H1 (cell line): ENCODE measurements at regions not wholly inside any gene's neighbourhood (a gene's known extent, or its start where the extent isn't known, plus 50 kb on each side); places are given as distances from the start of the nearest gene placed in this dataset.

ENCODE experiments used
- CTCF ChIA-PET: fragments of 300-600 bp; sonication (Branson Sonifier 250); formaldehyde crosslinking; loops from one replicate; lab custom pipeline; 2021; ENCODE audit not compliant: partially characterized antibody; lab: Charles Lee
- POLR2A ChIA-PET: fragments of 300-600 bp; sonication (Branson Sonifier 250); formaldehyde crosslinking; loops from one replicate; lab custom pipeline; 2021; ENCODE audit warnings: inconsistent platforms; ENCODE audit not compliant: partially characterized antibody; lab: Charles Lee
- DNase-seq, 2 experiments: peaks; one replicate each; pipeline versions ENCODE4 v3.0.0 to v3.0.0-alpha.2; 2010 to 2022; ENCODE audit warnings: low spot score in 2 of 2, low read depth in 1 of 2, mixed read lengths in 1 of 2
- FAIRE-seq: peaks from 2 replicates; lab custom pipeline; 2011; peaks lifted over from hg19 to GRCh38; lab: Jason Lieb, UNC
- H2AFZ ChIP-seq: 2 replicates; pipeline ENCODE4 v1.8.1; 2012; ENCODE audit warnings: low read length, inconsistent platforms
- H2AK5ac ChIP-seq: 2 replicates; pipeline ENCODE4 v1.6.1; 2013; ENCODE audit warnings: low read depth, low read length
- H2BK120ac ChIP-seq: replicated peaks from 2 replicates; pipeline ENCODE3; 2013; ENCODE audit warnings: low read depth, low read length, inconsistent platforms
- H2BK12ac ChIP-seq: 2 replicates; pipeline ENCODE4 v1.6.1; 2013; ENCODE audit warnings: low read depth, low read length
- H2BK15ac ChIP-seq: 2 replicates; pipeline ENCODE4 v1.6.1; 2013; ENCODE audit warnings: low read length
- H2BK20ac ChIP-seq: 2 replicates; pipeline ENCODE4 v1.6.1; 2013; ENCODE audit warnings: low read length
- H2BK5ac ChIP-seq: 2 replicates; pipeline ENCODE4 v1.6.1; 2013; ENCODE audit warnings: low read depth, low read length
- H3K14ac ChIP-seq: 2 replicates; pipeline ENCODE4 v1.6.1; 2013; ENCODE audit warnings: inconsistent platforms; ENCODE audit not compliant: insufficient read length
- H3K18ac ChIP-seq: 2 replicates; pipeline ENCODE4 v1.6.1; 2013; ENCODE audit warnings: low read length; ENCODE audit errors: extremely low read depth
- H3K23ac ChIP-seq: 2 replicates; pipeline ENCODE4 v1.6.1; 2013; ENCODE audit warnings: inconsistent platforms; ENCODE audit not compliant: insufficient read length
- H3K23me2 ChIP-seq: 2 replicates; pipeline ENCODE4 v1.6.1; 2013; ENCODE audit warnings: low read depth, low read length
- H3K27ac ChIP-seq: 2 replicates; pipeline ENCODE4 v1.6.1; 2011; ENCODE audit warnings: low read depth, low read length, inconsistent platforms
- H3K27me3 ChIP-seq, 4 experiments: replicated peaks in 1 of 4; 1 replicate in 1 of 4; 2 replicates in 3 of 4; pipeline versions ENCODE4 v1.6.1 to v1.8.1; 2011 to 2013; ENCODE audit warnings: low read length in 3 of 4, mild to moderate bottlenecking in 3 of 4, inconsistent platforms in 2 of 4, mixed read lengths in 2 of 4, moderate library complexity in 1 of 4; ENCODE audit not compliant: control insufficient read depth in 3 of 4, insufficient read depth in 3 of 4; ENCODE audit errors: extremely low read depth in 1 of 4
- H3K36me3 ChIP-seq, 4 experiments: 2 replicates each; pipeline versions ENCODE4 v1.6.1 to v1.8.1; 2011 to 2013; ENCODE audit warnings: mild to moderate bottlenecking in 4 of 4, low read length in 3 of 4, moderate library complexity in 2 of 4, control low read depth in 1 of 4, inconsistent platforms in 1 of 4; ENCODE audit not compliant: insufficient read depth in 4 of 4, control insufficient read depth in 2 of 4
- H3K4ac ChIP-seq: replicated peaks from 2 replicates; pipeline ENCODE3; 2013; ENCODE audit warnings: low read length, low read depth, mixed read lengths, inconsistent platforms; ENCODE audit not compliant: insufficient read length
- H3K4me1 ChIP-seq, 4 experiments: replicated peaks in 1 of 4; 1 replicate in 1 of 4; 2 replicates in 3 of 4; pipeline versions ENCODE4 v1.6.1 to v1.8.1; 2011 to 2013; ENCODE audit warnings: low read length in 3 of 4, inconsistent platforms in 2 of 4, mixed read lengths in 1 of 4; ENCODE audit not compliant: insufficient read depth in 4 of 4, control insufficient read depth in 3 of 4
- H3K4me2 ChIP-seq, 2 experiments: 2 replicates each; pipeline versions ENCODE4 v1.6.1 to v1.8.1; 2011 to 2013; ENCODE audit warnings: low read depth in 2 of 2, low read length in 2 of 2, control low read depth in 1 of 2, inconsistent platforms in 1 of 2, mild to moderate bottlenecking in 1 of 2; ENCODE audit not compliant: insufficient read depth in 1 of 2
- H3K4me3 ChIP-seq, 4 experiments: fragments of 200-600, 300-600 bp in 1 of 4; sonication (generic), shearing (Covaris generic), sonication (Bioruptor Twin) in 1 of 4; 2 replicates each; pipeline versions ENCODE4 v1.5.1 to v1.8.1; 2011 to 2016; ENCODE audit warnings: low read length in 4 of 4, low read depth in 3 of 4, control low read depth in 2 of 4, inconsistent platforms in 2 of 4, mild to moderate bottlenecking in 2 of 4, mixed read lengths in 1 of 4, moderate library complexity in 1 of 4; ENCODE audit not compliant: insufficient read depth in 2 of 4; ENCODE audit errors: extremely low read depth in 1 of 4
- H3K56ac ChIP-seq: replicated peaks from 2 replicates; pipeline ENCODE3; 2013; ENCODE audit warnings: low read depth, mild to moderate bottlenecking, mixed read lengths, low read length, inconsistent platforms; ENCODE audit not compliant: insufficient read length
- H3K79me1 ChIP-seq: 2 replicates; pipeline ENCODE4 v1.6.1; 2013; ENCODE audit warnings: low read depth, low read length, control low read depth
- H3K79me2 ChIP-seq, 2 experiments: 2 replicates each; pipeline versions ENCODE4 v1.6.1 to v1.8.1; 2012 to 2013; ENCODE audit warnings: low read length in 2 of 2, mild to moderate bottlenecking in 2 of 2, inconsistent platforms in 1 of 2; ENCODE audit not compliant: insufficient read depth in 2 of 2, control insufficient read depth in 1 of 2
- H3K9ac ChIP-seq, 4 experiments: replicated peaks in 1 of 4; 1 replicate in 1 of 4; 2 replicates in 3 of 4; pipeline versions ENCODE4 v1.6.1 to v1.8.1; 2011 to 2013; ENCODE audit warnings: low read depth in 3 of 4, low read length in 3 of 4, control low read depth in 2 of 4, mild to moderate bottlenecking in 2 of 4, moderate library complexity in 2 of 4, inconsistent platforms in 1 of 4; ENCODE audit errors: extremely low read depth in 1 of 4
- H3K9me3 ChIP-seq, 2 experiments: 2 replicates each; pipeline versions ENCODE4 v1.6.1 to v1.8.1; 2012 to 2013; ENCODE audit warnings: mild to moderate bottlenecking in 2 of 2, moderate library complexity in 2 of 2, control low read depth in 1 of 2, inconsistent platforms in 1 of 2, low read depth in 1 of 2, low read length in 1 of 2, mixed read lengths in 1 of 2; ENCODE audit not compliant: insufficient read depth in 2 of 2
- H4K20me1 ChIP-seq, 2 experiments: replicated peaks in 1 of 2; 2 replicates each; pipeline versions ENCODE3 to v1.8.1; 2011 to 2013; ENCODE audit warnings: inconsistent platforms in 2 of 2, low read length in 2 of 2, mild to moderate bottlenecking in 1 of 2; ENCODE audit not compliant: insufficient read depth in 2 of 2, control insufficient read depth in 1 of 2
- H4K5ac ChIP-seq: 2 replicates; pipeline ENCODE4 v1.6.1; 2013; ENCODE audit warnings: low read length, low read depth, mixed read lengths, inconsistent platforms; ENCODE audit not compliant: insufficient read length
- H4K8ac ChIP-seq: 2 replicates; pipeline ENCODE4 v1.8.0; 2013; ENCODE audit warnings: mild to moderate bottlenecking, moderate library complexity, low read length, inconsistent platforms; ENCODE audit not compliant: insufficient read depth; ENCODE audit errors: extremely low read depth
- H4K91ac ChIP-seq: replicated peaks from 2 replicates; pipeline ENCODE3; 2013; ENCODE audit warnings: low read length, mixed read lengths, inconsistent platforms; ENCODE audit not compliant: insufficient read length
- HDAC2 ChIP-seq, 2 experiments: fragments of 300-600 bp in 1 of 2; sonication (generic) in 1 of 2; IDR thresholded peaks; 2 replicates each; pipeline ENCODE4 v1.6.1; 2011 to 2012; ENCODE audit warnings: low read depth in 2 of 2, low read length in 2 of 2, mild to moderate bottlenecking in 2 of 2, moderate library complexity in 2 of 2, borderline replicate concordance in 1 of 2, inconsistent platforms in 1 of 2
- JUND ChIP-seq: IDR thresholded peaks from 2 replicates; pipeline ENCODE4 v1.6.1; 2011; ENCODE audit warnings: mild to moderate bottlenecking, improper control_type of control experiment, low read length
- RAD21 ChIP-seq, 2 experiments: IDR thresholded peaks in 1 of 2; conservative IDR thresholded peaks in 1 of 2; 2 replicates each; pipeline ENCODE4 v1.6.1; 2011; ENCODE audit warnings: low read depth in 2 of 2, low read length in 2 of 2, improper control_type of control experiment in 1 of 2, inconsistent platforms in 1 of 2, mild to moderate bottlenecking in 1 of 2, moderate library complexity in 1 of 2
- SRF ChIP-seq: IDR thresholded peaks from 2 replicates; pipeline ENCODE4 v1.6.1; 2011; ENCODE audit warnings: mild to moderate bottlenecking, low read depth, low read length, moderate library complexity
- TCF12 ChIP-seq: IDR thresholded peaks from 2 replicates; pipeline ENCODE4 v1.6.1; 2011; ENCODE audit warnings: low read depth, mild to moderate bottlenecking, low read length
- WGBS, 2 experiments: shearing (Covaris generic) in 1 of 2; methylation state at CpG; one replicate each; pipeline versions ENCODE4 v1.1.6 to v1.1.7; 2013 to 2015; ENCODE audit warnings: low lambda C conversion rate in 2 of 2, mixed read lengths in 2 of 2, inconsistent platforms in 1 of 2, low coverage in 1 of 2, missing lambda C conversion rate in 1 of 2; ENCODE audit not compliant: insufficient replicate concordance in 2 of 2, insufficient coverage in 1 of 2, insufficient read length in 1 of 2; ENCODE audit errors: extremely low coverage in 1 of 2, missing lambda C conversion rate in 1 of 2; 5-methylcytosine and 5-hydroxymethylcytosine counted together
- TF ChIP-seq, protein P1 (sequence below): IDR thresholded peaks from 2 replicates; pipeline ENCODE4 v1.6.1; 2011; ENCODE audit warnings: low read depth, mild to moderate bottlenecking, low read length; ENCODE audit not compliant: insufficient read depth

DNA sequence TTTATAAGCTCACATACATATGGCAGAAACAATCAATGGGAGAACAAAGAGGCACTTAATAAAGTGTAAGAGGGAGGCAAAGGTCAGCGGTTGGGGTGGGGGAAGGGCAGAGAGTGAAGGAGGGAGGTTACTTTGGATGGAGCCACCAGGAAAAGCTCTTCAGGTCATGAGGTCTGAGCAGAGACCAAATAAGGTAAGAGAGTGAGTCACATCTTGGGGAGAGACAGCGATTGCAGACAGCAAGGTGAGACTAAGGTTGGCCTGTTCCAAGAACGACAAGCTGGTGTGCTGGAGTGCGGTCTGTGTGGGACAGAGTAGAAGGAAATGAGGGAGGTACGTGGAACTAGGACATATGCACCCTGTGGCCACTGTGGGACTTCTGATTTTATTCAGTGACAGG, 74.3 kb upstream of the TOMM7 start:
- Histone ChIP-seq H2AK5ac (no peak overlapping the region), H2BK120ac (no peak overlapping the region)
- peak in 1 of 2 experiments; percentile 45 for DNase-seq
- TF ChIP-seq RAD21 (IDR thresholded peaks at IDR 0.05 in 1 of 2, conservative IDR thresholded peaks at IDR 0.05 in 1 of 2; ENCODE audit: low read depth in 2 of 2, low read length in 2 of 2) (no peak), HDAC2 (IDR thresholded peaks at IDR 0.05; ENCODE audit: borderline replicate concordance in 1 of 2, low read depth in 2 of 2, low read length in 2 of 2) (no peak), TCF12 (no peak), JUND (peak; percentile 83), SRF (peak; percentile 91)
- TF ChIP-seq, protein P1, sequence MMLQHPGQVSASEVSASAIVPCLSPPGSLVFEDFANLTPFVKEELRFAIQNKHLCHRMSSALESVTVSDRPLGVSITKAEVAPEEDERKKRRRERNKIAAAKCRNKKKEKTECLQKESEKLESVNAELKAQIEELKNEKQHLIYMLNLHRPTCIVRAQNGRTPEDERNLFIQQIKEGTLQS: no peak

More for the DNA sequence above, 74.3 kb upstream of the TOMM7 start:
- ChIA-PET POLR2A (interaction anchor here (1.1 to 2.4 kb wide), 3 partner anchors 15 to 74 kb away, joined by 3 to 7 read pairs (median 3); partner anchors contain the start of gene TOMM7), CTCF (interaction anchor here (1.3 to 1.9 kb wide), 5 partner anchors 37 to 190 kb away, joined by 3 to 5 read pairs (median 4); no protein-coding TSS in a partner anchor)
- no peak overlapping the region for H3K27ac ChIP-seq
- H3K79me1 ChIP-seq: no peaks in the 10 kb centered on the region
- H2AFZ ChIP-seq: peak overlapping the region; percentile 55; the same call in 1 of the 2 replicates
- H3K36me3 ChIP-seq: no peaks in the 10 kb centered on the region
- H2BK15ac ChIP-seq: no peak overlapping the region
- H3K18ac ChIP-seq: no peak overlapping the region
- H2BK5ac ChIP-seq: no peak overlapping the region
- H3K27me3 ChIP-seq: no peaks in the 10 kb centered on the region
- 88% methylated on average over 5 of the region's 5 CpGs; no CpG with 5 or more reads in 1 of the 2 experiments for WGBS, 2 experiments
- no peak overlapping the region for H3K4ac ChIP-seq
- H4K8ac ChIP-seq: no peak overlapping the region
- H3K4me2 ChIP-seq: no peak overlapping the region
- H3K14ac ChIP-seq: no peak overlapping the region
- no peak overlapping the region for H2BK12ac ChIP-seq
- FAIRE-seq: no peak
- 0 out of 4 replicates have a peak, but pooled peaks cover 0 to 2% of the 10 kb centered on the region in 2 experiments for H3K9me3 ChIP-seq
- H3K4me3 ChIP-seq: no peak overlapping the region
- no peak overlapping the region for H3K56ac ChIP-seq
- no peak overlapping the region for H4K91ac ChIP-seq
- no peak overlapping the region for H2BK20ac ChIP-seq
- H4K5ac ChIP-seq: no peak overlapping the region
- H4K20me1 ChIP-seq: no peaks in the 10 kb centered on the region
- H3K9ac ChIP-seq: no peak overlapping the region; a peak in 1 of 7 replicates
- H3K23ac ChIP-seq: no peak overlapping the region
- no peaks in the 10 kb centered on the region for H3K23me2 ChIP-seq
- H3K79me2 ChIP-seq: no peaks in the 10 kb centered on the region
- H3K4me1 ChIP-seq: peaks cover 0 to 7% (median 0%) of the 10 kb centered on the region in 4 experiments; a peak in 2 of 7 replicates
